HG03139 (cell line): ENCODE measurements at regions not wholly inside any gene's neighbourhood (a gene's known extent, or its start where the extent isn't known, plus 50 kb on each side); places are given as distances from the start of the nearest gene placed in this dataset.
"Not testable (repeated sequence)": the region's sequence is repeated elsewhere in the genome, so short reads cannot be mapped to it uniquely, and the experiment has no call there.

Experiments
- ATAC-seq: cut with Tn5 transposase; IDR thresholded peaks from one replicate; pipeline ENCODE4 v1.9.1; 2021; ENCODE audit not compliant: unreplicated experiment

GRCh38 chr4:3926271-3926670 is 160.1 kb downstream of the ADRA2C start:
- ATAC-seq: not testable (repeated sequence)

DNA sequence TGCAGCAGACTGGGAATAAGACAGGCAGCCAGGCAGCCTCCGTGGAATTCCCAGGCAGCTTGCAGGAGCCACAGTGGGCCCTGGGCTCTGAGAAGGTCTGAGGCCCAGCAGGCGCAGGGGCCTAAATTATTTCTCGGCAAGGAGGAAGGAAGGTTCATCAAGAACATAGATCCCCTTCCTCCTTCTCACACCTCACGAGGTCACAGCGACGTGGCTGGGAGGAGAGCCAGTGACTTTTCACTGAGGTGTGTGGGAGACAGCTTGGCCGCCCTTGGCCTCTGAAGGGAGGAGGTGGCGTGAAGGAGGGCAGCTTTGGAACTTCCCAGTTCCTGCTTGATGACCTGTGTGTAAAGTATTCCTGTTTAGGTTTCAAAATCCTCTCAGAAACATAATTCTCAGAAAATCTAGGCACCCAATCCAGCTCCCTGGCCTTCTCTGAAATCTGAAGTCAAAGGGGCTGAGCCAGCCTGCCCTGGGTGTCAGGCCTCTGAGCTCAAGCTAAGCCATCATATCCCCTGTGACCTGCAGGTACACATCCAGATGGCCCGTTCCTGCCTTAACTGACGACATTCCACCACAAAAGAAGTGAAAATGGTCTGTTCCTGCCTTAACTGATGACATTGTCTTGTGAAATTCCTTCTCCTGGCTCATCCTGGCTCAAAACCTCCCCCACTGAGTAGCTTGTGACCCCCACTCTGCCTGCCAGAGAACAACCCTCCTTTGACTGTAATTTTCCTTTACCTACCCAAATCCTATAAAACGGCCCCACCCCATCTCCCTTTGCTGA is 161.0 kb downstream of the ADRA2C start:
- ATAC-seq: not testable (repeated sequence)

- not testable (repeated sequence) for ATAC-seq
Observed at GRCh38 chr4:3929431-3929830, 163.2 kb downstream of the ADRA2C start.

DNA sequence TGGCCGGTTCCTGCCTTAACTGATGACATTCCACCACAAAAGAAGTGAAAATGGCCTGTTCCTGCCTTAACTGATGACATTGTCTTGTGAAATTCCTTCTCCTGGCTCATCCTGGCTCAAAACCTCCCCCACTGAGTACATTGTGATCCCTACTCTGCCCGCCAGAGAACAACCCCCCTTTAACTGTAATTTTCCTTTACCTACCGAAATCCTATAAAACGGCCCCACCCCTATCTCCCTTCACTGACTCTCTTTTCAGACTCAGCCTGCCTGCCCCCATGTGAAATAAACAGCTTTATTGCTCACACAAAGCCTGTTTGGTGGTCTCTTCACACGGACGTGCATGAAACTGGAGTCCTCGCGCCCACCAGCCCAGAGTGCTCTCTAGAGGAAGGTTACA is 166.5 kb downstream of the ADRA2C start:
- not testable (repeated sequence) for ATAC-seq

- not testable (repeated sequence) for ATAC-seq
Observed at GRCh38 chr4:3935406-3935805, 169.2 kb downstream of the ADRA2C start.

GRCh38 chr4:3936184-3936583 is 170.0 kb downstream of the ADRA2C start:
- no peak for ATAC-seq

DNA sequence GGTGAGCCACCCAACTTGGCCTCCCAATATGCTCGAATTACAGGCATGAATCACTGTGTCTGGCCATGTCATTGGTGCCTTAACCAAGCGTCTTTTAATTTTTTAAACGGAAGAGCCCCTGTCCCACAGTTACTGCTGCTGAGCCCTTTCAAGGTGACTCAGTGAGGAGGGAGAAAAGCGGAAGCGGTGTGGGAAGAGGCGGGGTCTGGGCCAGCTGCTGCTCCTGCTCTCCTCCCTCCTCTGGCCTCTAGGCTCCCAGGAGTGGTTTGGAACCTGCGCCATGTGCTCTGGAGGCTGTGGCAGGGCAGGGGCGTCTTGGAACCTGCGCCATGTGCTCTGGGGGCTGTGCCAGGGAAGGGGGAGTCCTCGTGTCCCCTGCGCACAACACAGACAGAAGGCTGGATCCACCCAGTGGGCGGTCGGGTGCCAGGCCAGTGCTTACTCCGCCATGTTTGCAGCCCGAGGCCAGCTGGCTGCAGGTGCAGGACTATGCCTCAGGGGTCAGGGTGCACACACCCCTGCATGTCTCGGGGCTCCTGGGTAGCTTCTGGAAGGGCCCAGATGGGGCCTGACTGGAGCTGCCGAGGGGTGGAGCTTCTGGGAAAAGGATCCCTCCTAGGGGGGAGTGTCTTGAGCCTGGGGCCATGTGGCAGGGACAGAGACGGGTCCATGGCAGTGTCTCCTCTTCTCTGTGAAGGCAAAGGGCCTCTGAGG is 171.8 kb downstream of the ADRA2C start:
- not testable (repeated sequence) for ATAC-seq

GRCh38 chr4:3938676-3939075 is 172.5 kb downstream of the ADRA2C start:
- not testable (repeated sequence) for ATAC-seq

- ATAC-seq: not testable (repeated sequence)
Observed at GRCh38 chr4:3939954-3940591, 173.9 kb downstream of the ADRA2C start.

GRCh38 chr4:3941735-3942522 is 175.7 kb downstream of the ADRA2C start:
- not testable (repeated sequence) for ATAC-seq

DNA sequence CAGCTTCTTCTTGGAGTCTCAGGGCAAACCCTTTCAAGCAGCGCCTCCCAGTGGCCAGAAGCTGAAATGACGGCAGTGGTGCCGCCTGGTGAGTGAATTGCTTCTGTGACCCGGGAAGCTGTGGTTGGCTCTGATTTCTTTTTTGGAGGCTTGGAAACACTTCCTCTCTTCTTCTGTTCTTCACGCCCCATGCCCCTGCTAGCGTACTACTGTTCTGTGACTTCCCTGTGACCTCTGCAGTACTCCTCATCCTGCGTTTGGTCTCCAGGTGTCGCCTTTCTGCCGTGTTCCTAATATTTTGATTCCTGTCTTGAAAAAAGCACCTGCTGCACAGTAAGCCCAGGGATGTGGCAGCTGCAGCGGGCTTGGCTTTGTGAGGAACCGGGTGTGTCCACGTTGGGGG is 176.4 kb downstream of the ADRA2C start:
- ATAC-seq: not testable (repeated sequence)

GRCh38 chr4:3943051-3943450 is 176.9 kb downstream of the ADRA2C start:
- ATAC-seq: not testable (repeated sequence)

- ATAC-seq: no peak
Observed at GRCh38 chr4:3945511-3946290, 179.5 kb downstream of the ADRA2C start.

DNA sequence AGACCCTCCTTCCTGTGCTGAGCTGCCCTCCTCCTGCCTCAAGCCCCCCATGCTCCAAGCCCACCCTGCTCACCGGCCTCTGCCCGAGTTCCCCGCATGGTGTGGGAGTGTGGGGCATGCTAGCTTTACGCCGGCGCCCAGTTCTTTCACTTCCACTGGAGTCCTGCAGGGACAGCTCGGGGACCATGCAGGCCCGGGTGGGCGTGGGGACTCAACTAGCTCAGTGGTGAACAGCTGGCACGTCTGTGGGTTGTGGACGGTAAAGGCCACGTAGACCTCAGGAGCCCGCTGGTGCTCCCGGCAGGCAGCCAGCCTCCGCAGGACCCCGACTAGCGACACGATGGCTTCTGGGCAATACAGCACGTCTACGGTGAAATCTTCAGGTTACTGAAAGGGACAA is 180.4 kb downstream of the ADRA2C start:
- not testable (repeated sequence) for ATAC-seq

DNA sequence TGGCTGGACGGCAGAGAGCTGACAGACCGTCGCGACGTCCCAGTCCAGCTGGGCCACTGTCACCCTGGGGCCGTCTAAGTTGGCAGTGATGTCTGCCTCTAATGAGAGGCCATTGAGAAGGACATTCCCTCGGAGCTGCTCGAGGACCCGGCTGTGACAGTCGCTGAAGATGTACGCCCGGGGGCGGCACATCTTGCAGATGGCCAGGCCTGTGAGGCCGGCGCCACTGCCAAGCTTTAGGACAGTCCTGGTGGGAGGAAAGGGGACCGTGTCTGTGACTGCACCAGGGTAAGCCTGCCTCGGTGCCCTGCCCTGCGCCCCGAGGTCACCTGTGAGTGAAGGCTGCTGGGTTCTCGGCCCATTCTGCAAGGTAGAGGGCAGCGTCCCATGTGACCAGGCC is 181.6 kb downstream of the ADRA2C start:
- ATAC-seq: not testable (repeated sequence)

- not testable (repeated sequence) for ATAC-seq
Observed at GRCh38 chr4:3948210-3948609, 182.0 kb downstream of the ADRA2C start.

DNA sequence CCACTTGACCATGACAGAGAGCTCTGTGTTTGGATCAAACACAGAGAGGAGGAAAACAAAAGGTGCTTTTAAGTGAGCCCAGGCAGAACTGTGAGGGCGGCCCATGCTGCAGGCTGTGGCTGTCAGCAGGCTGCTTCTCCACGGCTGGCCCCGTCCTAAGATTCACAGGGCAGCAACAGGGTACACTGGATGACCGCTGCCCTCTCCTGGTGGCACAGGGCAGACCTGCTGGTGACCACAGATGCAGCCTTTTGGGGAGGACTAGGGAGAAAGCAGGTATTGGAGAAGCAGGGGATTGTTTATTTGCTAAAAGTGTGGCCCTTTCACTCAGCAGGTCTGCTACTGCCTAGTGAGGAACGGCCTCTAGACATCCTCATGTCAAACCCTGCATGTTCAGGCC is 183.7 kb downstream of the ADRA2C start:
- ATAC-seq: not testable (repeated sequence)

GRCh38 chr4:3952443-3953139 is 186.4 kb downstream of the ADRA2C start:
- ATAC-seq: not testable (repeated sequence)

DNA sequence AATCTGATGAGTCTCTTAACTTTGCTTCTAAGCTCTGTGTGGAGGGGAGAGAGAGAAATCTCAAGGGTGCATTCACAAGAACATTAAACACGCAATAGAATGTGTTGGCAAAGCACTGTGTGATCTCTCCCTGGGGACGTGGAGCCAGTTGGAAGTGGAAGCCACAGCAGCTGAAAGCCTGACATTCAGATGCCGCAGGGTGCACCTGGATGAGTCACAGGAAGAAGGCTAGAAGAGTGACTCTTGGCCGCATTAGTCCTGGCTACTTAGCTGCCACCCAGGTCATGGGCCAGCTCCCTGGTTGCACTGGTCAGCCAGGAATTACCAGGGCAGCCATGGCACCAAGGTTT is 186.9 kb downstream of the ADRA2C start:
- ATAC-seq: not testable (repeated sequence)
